ENCODE measurements at regions not wholly inside any gene's neighbourhood (a gene's known extent, or its start where the extent isn't known, plus 50 kb on each side); places are given as distances from the start of the nearest gene placed in this dataset.

DNA sequence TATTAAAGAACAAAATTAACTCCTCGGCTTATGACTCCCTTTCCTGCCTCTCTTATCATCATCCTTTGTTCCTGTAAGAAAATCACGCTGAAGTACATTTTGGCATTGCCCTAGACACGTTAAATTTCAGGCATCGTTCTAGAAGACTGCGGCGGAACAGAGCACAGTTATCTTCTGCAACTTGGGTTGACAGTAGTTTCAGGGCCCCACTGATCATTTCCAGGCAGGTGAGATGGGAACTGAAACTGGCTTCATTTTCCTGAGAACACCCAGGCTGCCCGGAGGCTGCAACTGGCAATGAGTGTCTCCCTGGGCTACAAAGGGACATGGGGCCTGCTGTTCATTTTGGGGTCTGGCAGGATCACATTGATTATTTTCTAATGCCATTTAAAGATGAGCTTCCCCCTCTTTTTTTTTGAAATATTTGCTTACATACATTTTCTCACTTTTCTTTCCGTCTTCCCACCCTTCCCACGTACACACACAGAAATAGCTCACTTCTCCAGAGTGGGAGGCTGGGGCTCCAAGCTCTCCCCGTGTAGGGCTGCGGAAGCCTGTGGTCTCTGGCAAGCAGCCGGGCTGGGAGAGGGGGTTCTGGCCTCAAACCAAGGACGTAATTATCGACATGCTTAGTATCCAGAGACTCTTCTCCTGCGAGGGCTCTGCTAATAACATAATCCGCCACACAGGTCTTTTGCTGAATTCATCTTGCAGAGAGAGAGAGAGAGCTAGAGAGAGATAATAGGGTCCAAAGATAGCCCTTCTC is 267.4 kb downstream of the ABHD5 start:
- Histone ChIP-seq H3K18ac (ENCODE audit: insufficient read length, low read depth, low read length) (no peak overlapping the region), H3K4me1 (ENCODE audit: insufficient read depth, low read length) (peaks cover 6% of the 10 kb centered on the region), H3K23ac (ENCODE audit: insufficient read length, low read depth, low read length) (no peak overlapping the region), H3K27ac (ENCODE audit: insufficient read length, low read depth, low read length) (no peak overlapping the region), H3K79me1 (ENCODE audit: insufficient read depth, low read depth, low read length, poor library complexity, severe bottlenecking) (no peaks in the 10 kb centered on the region), H3K14ac (ENCODE audit: insufficient read depth, low read length) (no peak overlapping the region), H2BK12ac (ENCODE audit: insufficient read length, low read depth, low read length) (no peak overlapping the region), H2BK20ac (ENCODE audit: low read depth, low read length, poor library complexity, severe bottlenecking) (no peak overlapping the region), H4K91ac (ENCODE audit: insufficient read length, low read depth, low read length) (no peak overlapping the region), H3K9ac (ENCODE audit: extremely low read depth, insufficient read length, low read length) (no peak overlapping the region), H2BK15ac (ENCODE audit: low read depth, low read length) (no peak overlapping the region), H3K56ac (ENCODE audit: insufficient read length, low read depth, low read length) (no peak overlapping the region), H4K5ac (ENCODE audit: insufficient read length, low read depth, low read length) (no peak overlapping the region), H4K8ac (replicated peaks; ENCODE audit: insufficient read length, low read depth, low read length) (no peak overlapping the region), H2AFZ (ENCODE audit: low read length) (no peak overlapping the region), H2BK5ac (ENCODE audit: insufficient read length, low read length) (no peak overlapping the region), H3K79me2 (ENCODE audit: insufficient read depth, low read length) (no peaks in the 10 kb centered on the region), H3K27me3 (ENCODE audit: insufficient read depth, low read length) (no peaks in the 10 kb centered on the region), H3K4ac (ENCODE audit: low read depth, low read length) (no peak overlapping the region), H3K4me2 (ENCODE audit: insufficient read depth, insufficient read length, low read length) (no peak overlapping the region), H3T11ph (ENCODE audit: low read length) (no peak overlapping the region), H3K23me2 (ENCODE audit: insufficient read length, low read depth, low read length, poor library complexity, severe bottlenecking) (no peaks in the 10 kb centered on the region), H2BK120ac (ENCODE audit: low read depth, low read length, poor library complexity, severe bottlenecking) (no peak overlapping the region), H2AK5ac (ENCODE audit: insufficient read length, low read length) (no peak overlapping the region), H4K20me1 (ENCODE audit: control insufficient read depth, insufficient read depth, insufficient read length) (no peaks in the 10 kb centered on the region), H3K9me3 (ENCODE audit: control insufficient read depth, low read depth, low read length) (no peaks in the 10 kb centered on the region)
- Mint-ChIP-seq H3K4me1 (peaks cover 28 to 38% of the 10 kb centered on the region in 2 experiments), H3K27ac (no peak overlapping the region), H3K9me3 (no peaks in the 10 kb centered on the region), H3K4me3 (no peak overlapping the region; a peak in 1 of 5 replicates), H3K36me3 (ENCODE audit: insufficient read depth in 1 of 3, low read depth in 3 of 3) (no peaks in the 10 kb centered on the region), H3K27me3 (ENCODE audit: low read depth) (peaks cover 5% of the 10 kb centered on the region; the same call in 1 of the 2 replicates)
- no peak for DNase-seq
- TF ChIP-seq, protein P1, sequence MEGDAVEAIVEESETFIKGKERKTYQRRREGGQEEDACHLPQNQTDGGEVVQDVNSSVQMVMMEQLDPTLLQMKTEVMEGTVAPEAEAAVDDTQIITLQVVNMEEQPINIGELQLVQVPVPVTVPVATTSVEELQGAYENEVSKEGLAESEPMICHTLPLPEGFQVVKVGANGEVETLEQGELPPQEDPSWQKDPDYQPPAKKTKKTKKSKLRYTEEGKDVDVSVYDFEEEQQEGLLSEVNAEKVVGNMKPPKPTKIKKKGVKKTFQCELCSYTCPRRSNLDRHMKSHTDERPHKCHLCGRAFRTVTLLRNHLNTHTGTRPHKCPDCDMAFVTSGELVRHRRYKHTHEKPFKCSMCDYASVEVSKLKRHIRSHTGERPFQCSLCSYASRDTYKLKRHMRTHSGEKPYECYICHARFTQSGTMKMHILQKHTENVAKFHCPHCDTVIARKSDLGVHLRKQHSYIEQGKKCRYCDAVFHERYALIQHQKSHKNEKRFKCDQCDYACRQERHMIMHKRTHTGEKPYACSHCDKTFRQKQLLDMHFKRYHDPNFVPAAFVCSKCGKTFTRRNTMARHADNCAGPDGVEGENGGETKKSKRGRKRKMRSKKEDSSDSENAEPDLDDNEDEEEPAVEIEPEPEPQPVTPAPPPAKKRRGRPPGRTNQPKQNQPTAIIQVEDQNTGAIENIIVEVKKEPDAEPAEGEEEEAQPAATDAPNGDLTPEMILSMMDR (conservative IDR thresholded peaks at IDR 0.05), result no peak
- WGBS (ENCODE audit: extremely low coverage, insufficient read length, low lambda C conversion rate), result 100% methylated on average over 2 of the region's 16 CpGs

Data from H9 (cell line).